Stimulated activated CD8-positive, alpha-beta memory T cell treated with anti-CD3 and anti-CD28 coated beads, Interleukin-7, amount 100 ng/mL, for 1 hour (primary cell): ENCODE measurements at regions not wholly inside any gene's neighbourhood (a gene's known extent, or its start where the extent isn't known, plus 50 kb on each side); places are given as distances from the start of the nearest gene placed in this dataset.
"Not testable (repeated sequence)": the region's sequence is repeated elsewhere in the genome, so short reads cannot be mapped to it uniquely, and the experiment has no call there.

ENCODE experiments used
- DNase-seq, 2 donors: peaks; one replicate each; pipeline ENCODE4 v3.0.0-alpha.2; 2020; ENCODE audit warnings: low read depth in 2 of 2

- DNase-seq: no peak
Measured at GRCh38 chr10:8338177-8338766, 283.8 kb downstream of the GATA3 start.

- no peak for DNase-seq
Measured at GRCh38 chr10:8344756-8345155, 290.3 kb downstream of the GATA3 start.

- no peak for DNase-seq
Measured at GRCh38 chr10:8346861-8347260, 292.4 kb downstream of the GATA3 start.

- not testable (repeated sequence) for DNase-seq
Measured at GRCh38 chr10:8347614-8348013, 293.1 kb downstream of the GATA3 start.

- no peak for DNase-seq
Measured at GRCh38 chr10:8349610-8350249, 295.2 kb downstream of the GATA3 start.

GRCh38 chr10:8350250-8350967, 295.9 kb downstream of the GATA3 start:
- no peak for DNase-seq

GRCh38 chr10:8352171-8353075, 297.9 kb downstream of the GATA3 start:
- no peak for DNase-seq

GRCh38 chr10:8356283-8356682, 301.8 kb downstream of the GATA3 start:
- DNase-seq: no peak

GRCh38 chr10:8359467-8359866, 305.0 kb downstream of the GATA3 start:
- no peak for DNase-seq

GRCh38 chr10:8360365-8360764, 305.9 kb downstream of the GATA3 start:
- no peak for DNase-seq

GRCh38 chr10:8360814-8361509, 306.5 kb downstream of the GATA3 start:
- DNase-seq: no peak

GRCh38 chr10:8361510-8361844, 307.0 kb downstream of the GATA3 start:
- no peak for DNase-seq

- DNase-seq: peak in 1 of 2 donors; percentile 5
Measured at GRCh38 chr10:8365935-8366911, 311.7 kb downstream of the GATA3 start.

GRCh38 chr10:8367672-8368411, 313.4 kb downstream of the GATA3 start:
- not testable (repeated sequence) for DNase-seq

- no peak for DNase-seq
Measured at GRCh38 chr10:8369666-8370065, 315.2 kb downstream of the GATA3 start.

- no peak for DNase-seq
Measured at GRCh38 chr10:8374334-8374733, 319.8 kb downstream of the GATA3 start.

- DNase-seq: no peak
Measured at GRCh38 chr10:8375137-8375536, 320.6 kb downstream of the GATA3 start.

GRCh38 chr10:8378198-8378983, 323.9 kb downstream of the GATA3 start:
- DNase-seq: no peak
